GM21381 (cell line): ENCODE measurements at regions not wholly inside any gene's neighbourhood (a gene's known extent, or its start where the extent isn't known, plus 50 kb on each side); places are given as distances from the start of the nearest gene placed in this dataset.
"Not testable (repeated sequence)": the region's sequence is repeated elsewhere in the genome, so short reads cannot be mapped to it uniquely, and the experiment has no call there.

ENCODE experiments used
- ATAC-seq: cut with Tn5 transposase; IDR thresholded peaks from one replicate; pipeline ENCODE4 v1.9.1; 2021; ENCODE audit warnings: mild to moderate bottlenecking, moderate library complexity; ENCODE audit not compliant: unreplicated experiment

DNA sequence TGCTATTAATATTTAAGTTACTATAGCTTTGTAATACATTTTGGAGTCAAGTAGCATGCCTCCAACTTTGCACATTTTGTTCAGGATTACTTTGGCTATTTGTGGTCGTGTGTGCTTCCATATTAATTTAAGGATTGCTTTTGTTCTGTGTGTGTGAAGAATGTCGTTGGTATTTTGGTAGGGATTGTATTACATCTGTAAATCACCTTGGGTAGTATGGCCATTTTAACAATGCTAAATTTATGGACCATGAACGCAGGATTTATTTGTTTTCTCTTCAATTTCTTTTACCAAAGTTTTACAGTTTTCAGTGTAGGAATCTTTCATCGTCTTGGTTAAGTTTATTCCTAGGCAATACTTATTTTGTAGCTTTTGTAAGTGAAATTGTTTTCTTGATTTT is 758.0 kb downstream of the FRK start:
- ATAC-seq, result no peak

- no peak for ATAC-seq
Observed at GRCh38 chr6:115287467-115287866, 773.2 kb downstream of the FRK start.

- no peak for ATAC-seq
Observed at GRCh38 chr6:115276881-115277565, 783.7 kb downstream of the FRK start.

DNA sequence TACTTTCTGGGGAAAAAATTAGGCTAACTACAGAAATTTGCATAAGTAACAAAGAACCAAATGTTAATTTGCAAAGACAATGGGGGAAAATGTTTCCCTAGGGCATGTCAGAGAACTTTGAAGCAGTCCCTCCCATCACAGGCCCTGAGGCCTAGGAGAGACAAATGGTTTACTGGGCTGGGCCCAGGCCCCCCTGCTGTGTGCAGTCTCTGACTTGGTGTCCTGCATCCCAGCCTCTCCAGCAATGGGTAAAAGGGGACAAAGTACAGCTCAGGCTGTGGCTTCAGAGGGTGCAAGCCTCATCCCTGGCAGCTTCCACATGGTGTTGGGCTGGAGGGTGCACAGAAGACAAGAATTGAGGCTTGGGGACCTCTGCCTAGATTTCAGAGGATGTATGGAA is 788.4 kb downstream of the FRK start:
- ATAC-seq, result no peak

- no peak for ATAC-seq
Observed at GRCh38 chr6:115271434-115271833, 789.3 kb downstream of the FRK start.

- no peak for ATAC-seq
Observed at GRCh38 chr6:115270953-115271352, 789.7 kb downstream of the FRK start.

DNA sequence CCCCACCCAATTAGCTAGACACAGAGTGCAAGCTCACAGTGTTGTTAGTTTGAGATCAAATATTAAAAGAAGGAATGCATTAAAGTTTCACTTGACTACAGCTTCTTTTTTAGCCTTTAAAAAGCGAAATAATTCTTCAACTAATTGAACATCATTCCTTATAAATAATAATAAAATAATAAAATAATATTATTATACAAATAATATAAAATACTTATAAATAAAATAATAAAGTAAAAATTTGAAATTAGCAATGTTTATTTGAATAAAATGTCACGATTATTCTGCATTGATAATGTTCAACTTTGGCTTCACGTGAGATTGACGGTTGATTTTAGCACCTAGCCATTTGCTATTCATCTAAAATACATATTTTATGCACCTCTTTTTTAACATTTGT is 819.3 kb downstream of the FRK start:
- ATAC-seq, result no peak

GRCh38 chr6:115221198-115221597 is 839.5 kb downstream of the FRK start:
- no peak for ATAC-seq

GRCh38 chr6:115220551-115221159 is 840.0 kb downstream of the FRK start:
- ATAC-seq, result no peak

DNA sequence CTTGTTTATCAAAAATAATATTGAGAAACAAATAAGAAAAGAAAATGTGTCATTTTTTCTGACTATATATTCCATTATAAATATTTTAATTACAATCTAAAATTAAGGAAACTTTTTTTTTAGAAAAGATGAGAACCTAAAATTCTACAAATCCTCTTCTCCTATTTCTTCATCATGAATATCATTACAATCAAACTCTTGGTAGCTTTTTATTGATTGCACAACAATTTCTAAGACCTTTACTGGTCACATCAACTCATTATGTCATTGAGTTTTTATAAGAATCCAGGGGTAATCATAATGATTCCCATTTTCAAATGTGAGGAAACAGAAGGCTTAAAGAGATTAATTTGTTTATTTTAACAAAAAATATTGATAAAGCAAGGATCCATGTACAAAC is 841.0 kb downstream of the FRK start:
- no peak for ATAC-seq

DNA sequence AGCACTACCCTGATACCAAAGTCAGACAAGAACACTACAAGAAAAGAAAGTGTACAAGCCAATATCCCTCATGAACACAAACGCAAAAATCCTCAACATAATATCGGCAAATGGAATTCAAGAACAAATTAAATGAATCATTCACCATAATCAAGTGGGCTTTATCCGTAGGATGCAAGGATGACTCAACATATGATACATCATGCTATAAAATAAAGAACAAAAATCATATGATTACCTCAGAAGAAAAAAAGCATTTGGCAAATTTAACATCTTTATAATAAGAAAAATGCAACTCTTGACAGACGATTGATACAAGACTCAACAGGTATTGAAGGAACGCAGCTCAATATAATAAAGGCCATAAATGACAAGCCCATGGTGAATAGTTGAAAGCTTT is 843.9 kb downstream of the FRK start:
- no peak for ATAC-seq

DNA sequence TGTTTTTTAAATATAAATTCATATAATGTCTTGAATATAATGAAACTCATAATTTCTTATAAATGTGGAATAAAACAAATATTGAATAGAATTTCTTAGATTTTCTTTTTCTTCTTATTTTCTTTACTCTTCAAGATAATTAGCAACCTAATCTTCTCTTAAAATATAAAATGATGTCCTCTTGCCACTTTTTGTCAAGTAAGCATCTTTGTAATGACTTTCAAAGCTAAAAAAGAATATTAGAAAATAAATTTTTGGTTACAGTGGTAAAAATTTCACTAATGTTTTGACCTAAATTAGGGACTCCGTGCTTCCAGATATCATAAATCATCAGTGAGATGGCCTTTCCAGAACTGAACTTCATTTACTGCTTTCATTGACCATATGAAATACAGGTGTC is 846.4 kb downstream of the FRK start:
- ATAC-seq, result no peak

DNA sequence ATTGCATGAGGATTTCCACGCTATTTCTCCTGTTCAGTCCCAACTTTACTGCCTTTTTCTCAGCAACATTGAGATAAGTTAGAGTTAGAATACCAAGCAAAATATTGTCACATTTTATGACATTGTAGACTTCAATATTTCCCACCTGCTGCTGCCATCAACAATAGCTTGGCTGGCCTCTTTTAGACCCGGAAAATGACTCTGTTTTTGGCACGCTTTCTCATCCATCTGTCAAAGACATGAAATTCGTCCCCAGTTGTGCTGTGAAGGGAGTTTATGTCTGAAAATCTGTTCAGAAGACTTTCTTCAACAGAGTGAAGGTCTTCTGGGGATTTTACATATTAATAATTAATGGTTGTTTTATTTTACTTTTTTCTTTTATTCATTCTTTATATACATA is 857.3 kb downstream of the FRK start:
- ATAC-seq, result no peak

GRCh38 chr6:115194981-115195638 is 852.3 kb upstream of the HS3ST5 start:
- ATAC-seq, result no peak

DNA sequence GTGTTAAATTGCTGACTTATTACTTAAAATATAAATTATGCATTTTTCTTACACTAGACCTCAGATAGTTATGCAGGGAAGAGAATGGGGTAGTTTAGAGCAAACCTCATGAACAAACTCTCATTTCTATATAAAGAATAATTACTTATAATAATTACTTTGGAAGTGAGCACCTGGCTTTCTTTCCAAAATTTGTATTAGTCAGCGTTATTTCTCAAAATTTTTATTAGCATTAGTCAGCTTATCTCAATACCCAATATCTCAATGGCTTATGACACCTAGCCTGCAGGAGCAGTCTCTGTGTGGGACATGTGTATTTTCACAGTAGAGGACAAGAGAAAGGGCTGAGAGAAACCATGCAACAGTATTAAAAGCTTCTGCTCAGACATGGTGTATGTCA is 849.2 kb upstream of the HS3ST5 start:
- no peak for ATAC-seq

- ATAC-seq, result no peak
Observed at GRCh38 chr6:115190534-115190933, 847.7 kb upstream of the HS3ST5 start.

GRCh38 chr6:115175456-115175855 is 832.6 kb upstream of the HS3ST5 start:
- ATAC-seq, result not testable (repeated sequence)

GRCh38 chr6:115165912-115166311 is 823.1 kb upstream of the HS3ST5 start:
- ATAC-seq, result not testable (repeated sequence)

GRCh38 chr6:115159733-115160132 is 816.9 kb upstream of the HS3ST5 start:
- ATAC-seq, result no peak

DNA sequence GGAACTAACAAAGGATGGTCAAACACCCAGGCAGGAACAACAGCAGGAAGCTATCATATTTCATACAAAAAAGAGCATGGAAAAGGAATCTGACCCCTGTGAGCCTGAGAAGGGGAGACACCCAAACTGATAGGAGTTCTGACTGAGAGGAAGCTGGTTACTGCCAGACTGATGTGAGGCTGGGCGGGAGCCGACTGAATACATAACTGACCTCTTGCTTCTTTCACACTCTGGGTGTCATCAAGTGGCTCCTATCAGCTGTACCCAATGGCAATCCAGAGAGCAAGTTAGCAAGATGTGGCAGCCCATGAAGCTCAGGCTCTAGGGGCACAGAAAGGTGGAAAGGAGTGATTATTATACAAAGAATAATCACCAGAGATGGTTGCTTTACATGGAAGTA is 795.1 kb upstream of the HS3ST5 start:
- ATAC-seq, result no peak

DNA sequence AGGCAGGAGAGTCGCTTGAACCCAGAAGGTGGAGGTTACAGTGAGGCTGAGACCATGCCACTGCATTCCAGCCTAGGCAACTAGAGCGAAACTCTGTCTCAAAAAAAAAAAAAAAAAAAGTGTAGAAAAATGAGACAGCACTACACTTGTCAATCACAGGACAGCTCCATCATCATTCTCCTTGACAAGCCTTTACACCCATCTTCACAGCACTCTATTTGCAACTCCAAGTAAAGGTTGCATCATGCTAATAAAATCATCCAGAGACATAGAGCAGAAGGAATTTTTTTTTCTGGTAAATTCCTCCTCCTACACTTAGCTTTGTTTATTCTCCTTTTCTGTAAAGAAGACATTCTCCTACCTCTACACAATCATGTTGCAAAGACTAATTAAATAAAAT is 791.0 kb upstream of the HS3ST5 start:
- no peak for ATAC-seq

DNA sequence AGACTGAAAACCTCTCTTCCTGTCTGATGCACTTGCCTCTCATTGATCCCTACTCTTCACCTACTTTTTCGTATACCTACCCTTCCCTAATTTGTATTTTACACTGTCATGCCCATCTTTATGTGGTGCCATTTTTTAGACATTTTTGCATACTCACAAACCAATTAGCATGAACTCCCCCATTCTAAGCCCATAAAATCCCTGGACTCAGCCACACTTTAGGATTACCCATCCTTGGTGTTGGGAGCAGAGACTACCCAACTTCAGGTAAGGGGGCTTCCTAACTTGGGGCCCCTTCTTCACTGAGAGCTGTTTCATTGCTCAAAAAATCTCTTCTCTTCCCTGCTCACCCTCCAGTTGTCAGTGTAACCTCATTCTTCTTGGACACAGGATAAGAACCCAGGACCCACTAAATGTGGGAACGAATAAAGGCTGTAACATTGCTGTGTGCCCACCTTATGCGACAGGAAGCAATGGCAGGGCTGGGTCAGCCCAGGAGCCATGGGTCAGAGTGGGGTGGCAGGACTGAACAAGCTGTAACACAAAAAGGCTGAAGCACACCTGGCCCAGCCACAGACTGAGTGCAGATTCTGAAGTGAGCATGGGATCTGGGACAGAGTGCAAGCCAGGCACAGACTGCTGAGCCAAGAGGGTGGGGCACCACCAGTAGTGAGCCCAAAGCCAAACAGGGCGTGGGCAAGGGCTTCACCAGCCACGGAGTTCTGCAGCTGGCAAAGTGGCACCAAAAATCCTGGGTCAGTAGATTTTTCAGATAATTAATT is 789.1 kb upstream of the HS3ST5 start:
- ATAC-seq, result no peak
